ENCODE measurements at regions not wholly inside any gene's neighbourhood (a gene's known extent, or its start where the extent isn't known, plus 50 kb on each side); places are given as distances from the start of the nearest gene placed in this dataset.

DNA sequence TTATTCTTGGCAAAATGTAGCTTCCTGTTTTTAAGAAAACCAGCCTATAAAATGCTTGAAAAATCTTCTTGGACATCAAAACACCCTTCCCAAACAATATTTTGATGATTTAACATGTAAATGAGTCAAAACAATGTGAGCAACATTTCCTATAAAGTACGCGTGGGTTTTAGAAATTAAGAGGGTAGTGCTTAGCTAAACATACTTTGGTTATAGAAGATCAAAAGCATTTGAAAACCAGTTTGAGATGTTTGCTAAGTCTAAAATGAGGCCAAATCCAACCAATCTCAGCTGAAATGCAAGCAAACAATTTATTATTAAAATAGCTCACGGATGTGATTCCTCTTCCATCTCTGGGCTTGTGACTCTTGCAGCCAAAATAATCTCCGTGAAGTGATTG, 350.4 kb downstream of the TGFB2 start:
- WGBS (ENCODE audit: insufficient coverage, insufficient replicate concordance, low lambda C conversion rate, missing lambda C conversion rate), result 64% methylated on average over 4 of the region's 4 CpGs
- no peak overlapping the region for H2AFZ ChIP-seq (ENCODE audit: control insufficient read depth, low read depth, low read length)
- no peaks in the 10 kb centered on the region for H3K9me3 ChIP-seq (replicated peaks; ENCODE audit: control insufficient read depth, insufficient read depth, low read length)
- no peaks in the 10 kb centered on the region for H3K79me2 ChIP-seq (ENCODE audit: control insufficient read depth, insufficient read depth, low read length)
- H3K4me3 ChIP-seq, result no peak overlapping the region
- BruUV-seq (replicated peaks), result no TSS peak
- in situ Hi-C loops (cut with MboI), result no loop called here
- no peak overlapping the region for H3K4me2 ChIP-seq (ENCODE audit: control insufficient read depth, insufficient read depth)
- no peak overlapping the region for H3K27ac ChIP-seq (ENCODE audit: control insufficient read depth, insufficient read depth)
- H3K27me3 ChIP-seq (replicated peaks in 1 of 2; ENCODE audit: control insufficient read depth in 2 of 2, insufficient read depth in 2 of 2, low read length in 1 of 2), result no peaks in the 10 kb centered on the region
- DNase-seq (ENCODE audit: low read depth, low spot score) (no peak), FAIRE-seq (no peak), ATAC-seq (no peak)
- RAD21 ChIA-PET (ENCODE audit: unreplicated experiment), result no interaction called here
- SMC1A ChIA-PET (ENCODE audit: uncharacterized antibody, unreplicated experiment), result no interaction called here
- no peaks in the 10 kb centered on the region for H3K36me3 ChIP-seq (ENCODE audit: control insufficient read depth in 2 of 2, insufficient read depth in 2 of 2, low read length in 1 of 2)
- CTCF ChIA-PET, result no interaction called here
- no peaks in the 10 kb centered on the region for H3K4me1 ChIP-seq (ENCODE audit: control insufficient read depth, insufficient read depth, low read length)
- POLR2A ChIA-PET, result no interaction called here
- TF ChIP-seq ZSCAN29 (IDR thresholded peaks at IDR 0.05) (no peak), POLR2A (IDR thresholded peaks at IDR 0.05; ENCODE audit: low read depth, low read length) (no peak), HDAC2 (IDR thresholded peaks at IDR 0.05) (no peak), RBBP5 (conservative IDR thresholded peaks at IDR 0.05) (no peak), SRF (IDR thresholded peaks at IDR 0.05; ENCODE audit: low read depth in 2 of 2, low read length in 2 of 2) (no peak), CBX3 (IDR thresholded peaks at IDR 0.05; ENCODE audit: borderline replicate concordance, low read depth) (no peak), RFX5 (IDR thresholded peaks at IDR 0.05; ENCODE audit: low read depth, low read length) (no peak), FOXM1 (IDR thresholded peaks at IDR 0.05; ENCODE audit: low read depth, low read length) (no peak)
- TF ChIP-seq, protein P1, sequence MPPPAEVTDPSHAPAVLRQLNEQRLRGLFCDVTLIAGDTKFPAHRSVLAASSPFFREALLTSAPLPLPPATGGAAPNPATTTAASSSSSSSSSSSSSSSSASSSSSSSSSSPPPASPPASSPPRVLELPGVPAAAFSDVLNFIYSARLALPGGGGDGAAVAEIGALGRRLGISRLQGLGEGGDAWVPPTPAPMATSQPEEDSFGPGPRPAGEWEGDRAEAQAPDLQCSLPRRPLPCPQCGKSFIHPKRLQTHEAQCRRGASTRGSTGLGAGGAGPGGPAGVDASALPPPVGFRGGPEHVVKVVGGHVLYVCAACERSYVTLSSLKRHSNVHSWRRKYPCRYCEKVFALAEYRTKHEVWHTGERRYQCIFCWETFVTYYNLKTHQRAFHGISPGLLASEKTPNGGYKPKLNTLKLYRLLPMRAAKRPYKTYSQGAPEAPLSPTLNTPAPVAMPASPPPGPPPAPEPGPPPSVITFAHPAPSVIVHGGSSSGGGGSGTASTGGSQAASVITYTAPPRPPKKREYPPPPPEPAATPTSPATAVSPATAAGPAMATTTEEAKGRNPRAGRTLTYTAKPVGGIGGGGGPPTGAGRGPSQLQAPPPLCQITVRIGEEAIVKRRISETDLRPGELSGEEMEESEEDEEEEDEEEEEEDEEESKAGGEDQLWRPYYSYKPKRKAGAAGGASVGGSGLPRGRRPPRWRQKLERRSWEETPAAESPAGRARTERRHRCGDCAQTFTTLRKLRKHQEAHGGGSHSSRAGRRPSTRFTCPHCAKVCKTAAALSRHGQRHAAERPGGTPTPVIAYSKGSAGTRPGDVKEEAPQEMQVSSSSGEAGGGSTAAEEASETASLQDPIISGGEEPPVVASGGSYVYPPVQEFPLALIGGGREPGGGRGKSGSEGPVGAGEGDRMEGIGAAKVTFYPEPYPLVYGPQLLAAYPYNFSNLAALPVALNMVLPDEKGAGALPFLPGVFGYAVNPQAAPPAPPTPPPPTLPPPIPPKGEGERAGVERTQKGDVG (CRISPR knock-in tag; IDR thresholded peaks at IDR 0.05), result no peak
- TF ChIP-seq, protein P2, sequence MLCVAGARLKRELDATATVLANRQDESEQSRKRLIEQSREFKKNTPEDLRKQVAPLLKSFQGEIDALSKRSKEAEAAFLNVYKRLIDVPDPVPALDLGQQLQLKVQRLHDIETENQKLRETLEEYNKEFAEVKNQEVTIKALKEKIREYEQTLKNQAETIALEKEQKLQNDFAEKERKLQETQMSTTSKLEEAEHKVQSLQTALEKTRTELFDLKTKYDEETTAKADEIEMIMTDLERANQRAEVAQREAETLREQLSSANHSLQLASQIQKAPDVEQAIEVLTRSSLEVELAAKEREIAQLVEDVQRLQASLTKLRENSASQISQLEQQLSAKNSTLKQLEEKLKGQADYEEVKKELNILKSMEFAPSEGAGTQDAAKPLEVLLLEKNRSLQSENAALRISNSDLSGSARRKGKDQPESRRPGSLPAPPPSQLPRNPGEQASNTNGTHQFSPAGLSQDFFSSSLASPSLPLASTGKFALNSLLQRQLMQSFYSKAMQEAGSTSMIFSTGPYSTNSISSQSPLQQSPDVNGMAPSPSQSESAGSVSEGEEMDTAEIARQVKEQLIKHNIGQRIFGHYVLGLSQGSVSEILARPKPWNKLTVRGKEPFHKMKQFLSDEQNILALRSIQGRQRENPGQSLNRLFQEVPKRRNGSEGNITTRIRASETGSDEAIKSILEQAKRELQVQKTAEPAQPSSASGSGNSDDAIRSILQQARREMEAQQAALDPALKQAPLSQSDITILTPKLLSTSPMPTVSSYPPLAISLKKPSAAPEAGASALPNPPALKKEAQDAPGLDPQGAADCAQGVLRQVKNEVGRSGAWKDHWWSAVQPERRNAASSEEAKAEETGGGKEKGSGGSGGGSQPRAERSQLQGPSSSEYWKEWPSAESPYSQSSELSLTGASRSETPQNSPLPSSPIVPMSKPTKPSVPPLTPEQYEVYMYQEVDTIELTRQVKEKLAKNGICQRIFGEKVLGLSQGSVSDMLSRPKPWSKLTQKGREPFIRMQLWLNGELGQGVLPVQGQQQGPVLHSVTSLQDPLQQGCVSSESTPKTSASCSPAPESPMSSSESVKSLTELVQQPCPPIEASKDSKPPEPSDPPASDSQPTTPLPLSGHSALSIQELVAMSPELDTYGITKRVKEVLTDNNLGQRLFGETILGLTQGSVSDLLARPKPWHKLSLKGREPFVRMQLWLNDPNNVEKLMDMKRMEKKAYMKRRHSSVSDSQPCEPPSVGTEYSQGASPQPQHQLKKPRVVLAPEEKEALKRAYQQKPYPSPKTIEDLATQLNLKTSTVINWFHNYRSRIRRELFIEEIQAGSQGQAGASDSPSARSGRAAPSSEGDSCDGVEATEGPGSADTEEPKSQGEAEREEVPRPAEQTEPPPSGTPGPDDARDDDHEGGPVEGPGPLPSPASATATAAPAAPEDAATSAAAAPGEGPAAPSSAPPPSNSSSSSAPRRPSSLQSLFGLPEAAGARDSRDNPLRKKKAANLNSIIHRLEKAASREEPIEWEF (IDR thresholded peaks at IDR 0.05; ENCODE audit: insufficient replicate concordance, low read depth, low read length), result no peak
- TF ChIP-seq, protein P3, sequence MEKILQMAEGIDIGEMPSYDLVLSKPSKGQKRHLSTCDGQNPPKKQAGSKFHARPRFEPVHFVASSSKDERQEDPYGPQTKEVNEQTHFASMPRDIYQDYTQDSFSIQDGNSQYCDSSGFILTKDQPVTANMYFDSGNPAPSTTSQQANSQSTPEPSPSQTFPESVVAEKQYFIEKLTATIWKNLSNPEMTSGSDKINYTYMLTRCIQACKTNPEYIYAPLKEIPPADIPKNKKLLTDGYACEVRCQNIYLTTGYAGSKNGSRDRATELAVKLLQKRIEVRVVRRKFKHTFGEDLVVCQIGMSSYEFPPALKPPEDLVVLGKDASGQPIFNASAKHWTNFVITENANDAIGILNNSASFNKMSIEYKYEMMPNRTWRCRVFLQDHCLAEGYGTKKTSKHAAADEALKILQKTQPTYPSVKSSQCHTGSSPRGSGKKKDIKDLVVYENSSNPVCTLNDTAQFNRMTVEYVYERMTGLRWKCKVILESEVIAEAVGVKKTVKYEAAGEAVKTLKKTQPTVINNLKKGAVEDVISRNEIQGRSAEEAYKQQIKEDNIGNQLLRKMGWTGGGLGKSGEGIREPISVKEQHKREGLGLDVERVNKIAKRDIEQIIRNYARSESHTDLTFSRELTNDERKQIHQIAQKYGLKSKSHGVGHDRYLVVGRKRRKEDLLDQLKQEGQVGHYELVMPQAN (conservative IDR thresholded peaks at IDR 0.05), result no peak
- TF ChIP-seq, protein P4, sequence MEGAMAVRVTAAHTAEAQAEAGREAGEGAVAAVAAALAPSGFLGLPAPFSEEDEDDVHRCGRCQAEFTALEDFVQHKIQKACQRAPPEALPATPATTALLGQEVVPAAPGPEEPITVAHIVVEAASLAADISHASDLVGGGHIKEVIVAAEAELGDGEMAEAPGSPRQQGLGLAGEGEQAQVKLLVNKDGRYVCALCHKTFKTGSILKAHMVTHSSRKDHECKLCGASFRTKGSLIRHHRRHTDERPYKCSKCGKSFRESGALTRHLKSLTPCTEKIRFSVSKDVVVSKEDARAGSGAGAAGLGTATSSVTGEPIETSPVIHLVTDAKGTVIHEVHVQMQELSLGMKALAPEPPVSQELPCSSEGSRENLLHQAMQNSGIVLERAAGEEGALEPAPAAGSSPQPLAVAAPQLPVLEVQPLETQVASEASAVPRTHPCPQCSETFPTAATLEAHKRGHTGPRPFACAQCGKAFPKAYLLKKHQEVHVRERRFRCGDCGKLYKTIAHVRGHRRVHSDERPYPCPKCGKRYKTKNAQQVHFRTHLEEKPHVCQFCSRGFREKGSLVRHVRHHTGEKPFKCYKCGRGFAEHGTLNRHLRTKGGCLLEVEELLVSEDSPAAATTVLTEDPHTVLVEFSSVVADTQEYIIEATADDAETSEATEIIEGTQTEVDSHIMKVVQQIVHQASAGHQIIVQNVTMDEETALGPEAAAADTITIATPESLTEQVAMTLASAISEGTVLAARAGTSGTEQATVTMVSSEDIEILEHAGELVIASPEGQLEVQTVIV (IDR thresholded peaks at IDR 0.05; ENCODE audit: borderline replicate concordance, partially characterized antibody), result no peak
- no peaks in the 10 kb centered on the region for H4K20me1 ChIP-seq (ENCODE audit: control insufficient read depth, insufficient read depth)
- no peak overlapping the region for H3K9ac ChIP-seq (ENCODE audit: control insufficient read depth, insufficient read depth, low read length)
- intact Hi-C loops (cut with micrococcal nuclease; ENCODE audit: unreplicated experiment), result no loop called here

Data from GM12878 (cell line).